ENCODE measurements at regions not wholly inside any gene's neighbourhood (a gene's known extent, or its start where the extent isn't known, plus 50 kb on each side); places are given as distances from the start of the nearest gene placed in this dataset.

- no peak overlapping the region for H4K5ac ChIP-seq (ENCODE audit: low read depth, low read length)
- no peak overlapping the region for H2BK20ac ChIP-seq (ENCODE audit: low read depth, low read length)
- H3K18ac ChIP-seq (ENCODE audit: low read depth, low read length) = no peak overlapping the region
- H2AK5ac ChIP-seq (ENCODE audit: low read depth, low read length) = no peak overlapping the region
- DNase-seq (no peak), ATAC-seq (ENCODE audit: low read depth) (no peak)
- H3K27ac ChIP-seq (ENCODE audit: insufficient read depth, low read length) = no peak overlapping the region
- BruUV-seq (replicated peaks) = no TSS peak
- peaks cover 17% of the 10 kb centered on the region for H3K27me3 ChIP-seq (ENCODE audit: control insufficient read depth, insufficient read depth, low read length)
- H3K9me1 ChIP-seq (ENCODE audit: insufficient read depth, low read length) = no peaks in the 10 kb centered on the region
- H2AFZ ChIP-seq (replicated peaks; ENCODE audit: low read length, poor library complexity) = no peak overlapping the region
- H4K20me1 ChIP-seq (ENCODE audit: insufficient read depth, low read length) = no peaks in the 10 kb centered on the region
- intact Hi-C loops (cut with micrococcal nuclease) (loop anchor here (5.0 to 10.0 kb wide), 2 partner anchors 627 to 960 kb away; no protein-coding TSS in a partner anchor), dilution Hi-C loops (cut with HindIII; ENCODE audit: low sequenced_read_pairs, unreplicated experiment) (no loop called here), in situ Hi-C loops (cut with MboI; ENCODE audit: low sequenced_read_pairs) (loop anchor here (5.0 to 10.0 kb wide), 4 partner anchors 427 to 1187 kb away; no protein-coding TSS in a partner anchor)
- no peak overlapping the region for H4K8ac ChIP-seq (ENCODE audit: low read depth in 2 of 2, low read length in 2 of 2)
- H2AK9ac ChIP-seq (replicated peaks; ENCODE audit: low read depth, low read length, poor library complexity) = no peak overlapping the region
- no peak overlapping the region for H2BK15ac ChIP-seq (ENCODE audit: low read depth, low read length)
- ChIA-PET CTCF (interaction anchor here (0.5 kb wide), 1 partner anchor 988 kb away, joined by 3 read pairs; no protein-coding TSS in a partner anchor), POLR2A (ENCODE audit: unreplicated experiment) (interaction anchor here (0.6 kb wide), 1 partner anchor 506 kb away, joined by 3 read pairs; no protein-coding TSS in a partner anchor)
- no peak overlapping the region for H3K14ac ChIP-seq (replicated peaks; ENCODE audit: low read depth, low read length)
- no peak overlapping the region for H3K4ac ChIP-seq (ENCODE audit: low read depth, low read length)
- no peak overlapping the region for H3K23ac ChIP-seq (ENCODE audit: low read depth, low read length)
- no peak overlapping the region for H3K56ac ChIP-seq (ENCODE audit: extremely low read depth, insufficient read depth, low read length)
- H2BK5ac ChIP-seq (ENCODE audit: low read depth, low read length, poor library complexity, severe bottlenecking) = no peak overlapping the region
- no peak overlapping the region for H3K4me3 ChIP-seq (ENCODE audit: insufficient read depth, low read depth, low read length)
- H3K4me2 ChIP-seq (ENCODE audit: low read depth, low read length) = no peak overlapping the region
- H3K9ac ChIP-seq (ENCODE audit: low read depth, low read length) = no peak overlapping the region
- no peaks in the 10 kb centered on the region for H3K79me1 ChIP-seq (ENCODE audit: low read depth in 1 of 2, low read length in 2 of 2)
- H3K9me3 ChIP-seq (ENCODE audit: control insufficient read depth, insufficient read depth, low read length) = no peaks in the 10 kb centered on the region
- WGBS, 2 experiments (ENCODE audit: extremely low coverage in 2 of 2, insufficient read length in 1 of 2) = no CpG with 5 or more reads among the region's 6 CpGs
- no peak overlapping the region for H2BK120ac ChIP-seq (ENCODE audit: low read depth, low read length)
- no peaks in the 10 kb centered on the region for H3K36me3 ChIP-seq (ENCODE audit: control insufficient read depth, insufficient read depth, low read length)
- no peaks in the 10 kb centered on the region for H3K4me1 ChIP-seq (ENCODE audit: control insufficient read depth, insufficient read depth, low read length)
- no peak overlapping the region for H4K91ac ChIP-seq (ENCODE audit: insufficient read depth, low read depth, low read length)
- no peak for TF ChIP-seq CTCF (conservative IDR thresholded peaks at IDR 0.05; ENCODE audit: low read depth, low read length)
- TF ChIP-seq ELK1 (IDR thresholded peaks at IDR 0.05; ENCODE audit: borderline replicate concordance, low read depth, low read length) = no peak
- no peak for TF ChIP-seq CHD1 (IDR thresholded peaks at IDR 0.05; ENCODE audit: low read depth, low read length)
- TF ChIP-seq POLR2A (IDR thresholded peaks at IDR 0.05; ENCODE audit: low read depth, low read length) = no peak
- TF ChIP-seq RCOR1 (IDR thresholded peaks at IDR 0.05; ENCODE audit: insufficient replicate concordance, low read length) = no peak
- no peak for TF ChIP-seq SMC3 (IDR thresholded peaks at IDR 0.05; ENCODE audit: low read depth, low read length)
- no peak for TF ChIP-seq USF2 (IDR thresholded peaks at IDR 0.05; ENCODE audit: low read depth, low read length)
- no peak for TF ChIP-seq MAFK (IDR thresholded peaks at IDR 0.05; ENCODE audit: low read depth, low read length)
- TF ChIP-seq RAD21 (IDR thresholded peaks at IDR 0.05; ENCODE audit: low read length) = no peak
- TF ChIP-seq MAZ (IDR thresholded peaks at IDR 0.05; ENCODE audit: borderline replicate concordance, low read depth, low read length) = no peak
- no peak for TF ChIP-seq MXI1 (IDR thresholded peaks at IDR 0.05; ENCODE audit: borderline replicate concordance, low read depth, low read length)
- no peak for TF ChIP-seq NFE2L2 (IDR thresholded peaks at IDR 0.05; ENCODE audit: low read depth, low read length)
- no peak for TF ChIP-seq FOS (IDR thresholded peaks at IDR 0.05; ENCODE audit: low read depth, low read length)
These were observed 138.7 kb upstream of the SLC24A2 start for GRCh38 chr9:19927560-19927959.
